ENCODE measurements at regions not wholly inside any gene's neighbourhood (a gene's known extent, or its start where the extent isn't known, plus 50 kb on each side); places are given as distances from the start of the nearest gene placed in this dataset.

GRCh38 chr13:88627071-88627470 lies 955.9 kb downstream of the SLITRK5 start:
- no peak for TF ChIP-seq CTCF (IDR thresholded peaks at IDR 0.05)
- TF ChIP-seq POLR2A (IDR thresholded peaks at IDR 0.05) = no peak
- TF ChIP-seq POLR2AphosphoS5 (IDR thresholded peaks at IDR 0.05) = no peak
